Pancreas (tissue), 10 donors: ENCODE measurements at regions not wholly inside any gene's neighbourhood (a gene's known extent, or its start where the extent isn't known, plus 50 kb on each side); places are given as distances from the start of the nearest gene placed in this dataset.
"Not testable (repeated sequence)": the region's sequence is repeated elsewhere in the genome, so short reads cannot be mapped to it uniquely, and the experiment has no call there.

Experiments used
- ATAC-seq, 4 donors: fragments of 200-7000 bp; cut with Tn5 transposase; one replicate each; pipeline versions ENCODE4 v1.8.0 to v1.9.1; 2020; ENCODE audit warnings: mild to moderate bottlenecking in 4 of 4, moderate library complexity in 4 of 4
- DNase-seq, 6 donors: peaks; one replicate each; pipeline ENCODE4 v3.0.0-alpha.2; 2020
- FAIRE-seq: peaks from 2 replicates; lab custom pipeline; 2012; peaks lifted over from hg19 to GRCh38; lab: Jason Lieb, UNC
- H3K27ac ChIP-seq, 4 donors: fragments of 200-600 bp; sonication (generic); 1 replicate in 3 of 4; 2 replicates in 1 of 4; pipeline versions ENCODE4 v1.5.0 to v1.8.0; 2020
- H3K27me3 ChIP-seq, 4 donors: fragments of 200-600 bp; one replicate each; pipeline ENCODE4 v1.8.0; 2021
- H3K36me3 ChIP-seq, 3 donors: fragments of 200-600 bp; sonication (generic) in 1 of 3; one replicate each; pipeline versions ENCODE4 v1.5.0 to v1.8.0; 2020 to 2021
- H3K4me1 ChIP-seq, 3 donors: fragments of 200-600 bp; one replicate each; pipeline ENCODE4 v1.8.0; 2021
- H3K4me3 ChIP-seq, 4 donors: fragments of 200-600 bp; sonication (generic) in 2 of 4; one replicate each; pipeline versions ENCODE4 v1.5.0 to v1.8.0; 2020 to 2021
- H3K9me3 ChIP-seq, 4 donors: fragments of 200-600 bp; one replicate each; pipeline ENCODE4 v1.8.0; 2021
- WGBS, 2 donors: extraction: QIAGEN DNeasy Blood & Tissue Kit; methylation state at CpG; one replicate each; pipeline ENCODE4 v1.1.7; 2013; 5-methylcytosine and 5-hydroxymethylcytosine counted together
- intact Hi-C, 3 donors: fragments of 100-400 bp; cut with DNase I; formaldehyde crosslinking; loops; one replicate each; pipeline versions ENCODE4 v1.11.1 to v1.14.2; 2022
- TF ChIP-seq, protein P1 (sequence below), 4 donors: fragments of 200-600 bp; sonication (generic) in 3 of 4; IDR thresholded peaks; one replicate each; pipeline versions ENCODE4 v1.5.0 to v1.8.0; 2021; ENCODE audit warnings: antibody characterized with exemption in 4 of 4
- donor health status: healthy with polysubstance abuse.
- donor health status: DM: no; HTN: no; CAD: no; lungs with moderate emphysema.
- donor health status: DM: no; HTN: no; CAD: no.
- donor health status: control.
- donor health status: control.
- donor health status: Bipolar disorder and iron deficiency.
- donor health status: DM: yes; HTN: yes; CAD: no.
- donor health status: DM: no; HTN: no; CAD: no.
- donor health status: DM: no; HTN: no; CAD: no.
- donor health status: DM: yes; HTN: yes; CAD: no.

DNA sequence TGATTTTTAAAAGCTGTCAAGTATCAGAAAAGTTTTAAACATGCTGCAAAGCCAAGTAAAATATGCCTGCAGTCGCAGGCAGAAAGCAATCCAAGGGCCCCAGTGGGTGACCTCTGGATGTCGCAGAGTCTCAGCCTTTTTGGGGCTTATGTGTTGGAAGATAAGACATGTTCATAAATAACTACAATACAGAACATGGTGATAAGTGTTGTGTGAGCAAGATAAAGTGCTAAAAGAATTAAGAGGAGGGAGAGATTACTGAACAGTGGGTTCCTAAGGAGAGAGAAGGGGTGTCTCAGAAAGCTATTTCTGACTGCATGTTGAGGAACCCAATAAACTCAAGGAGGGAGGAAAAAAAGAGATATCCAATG is 78.9 kb upstream of the ADRB2 start:
- WGBS, 2 donors: 49 to 60% methylated on average over 2 of the region's 2 CpGs
- H3K4me1 ChIP-seq: no peaks in the 10 kb centered on the region
- no peak overlapping the region for H3K4me3 ChIP-seq
- TF ChIP-seq, protein P1, sequence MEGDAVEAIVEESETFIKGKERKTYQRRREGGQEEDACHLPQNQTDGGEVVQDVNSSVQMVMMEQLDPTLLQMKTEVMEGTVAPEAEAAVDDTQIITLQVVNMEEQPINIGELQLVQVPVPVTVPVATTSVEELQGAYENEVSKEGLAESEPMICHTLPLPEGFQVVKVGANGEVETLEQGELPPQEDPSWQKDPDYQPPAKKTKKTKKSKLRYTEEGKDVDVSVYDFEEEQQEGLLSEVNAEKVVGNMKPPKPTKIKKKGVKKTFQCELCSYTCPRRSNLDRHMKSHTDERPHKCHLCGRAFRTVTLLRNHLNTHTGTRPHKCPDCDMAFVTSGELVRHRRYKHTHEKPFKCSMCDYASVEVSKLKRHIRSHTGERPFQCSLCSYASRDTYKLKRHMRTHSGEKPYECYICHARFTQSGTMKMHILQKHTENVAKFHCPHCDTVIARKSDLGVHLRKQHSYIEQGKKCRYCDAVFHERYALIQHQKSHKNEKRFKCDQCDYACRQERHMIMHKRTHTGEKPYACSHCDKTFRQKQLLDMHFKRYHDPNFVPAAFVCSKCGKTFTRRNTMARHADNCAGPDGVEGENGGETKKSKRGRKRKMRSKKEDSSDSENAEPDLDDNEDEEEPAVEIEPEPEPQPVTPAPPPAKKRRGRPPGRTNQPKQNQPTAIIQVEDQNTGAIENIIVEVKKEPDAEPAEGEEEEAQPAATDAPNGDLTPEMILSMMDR (IDR thresholded peaks at IDR 0.05): no peak
- H3K27me3 ChIP-seq: no peaks in the 10 kb centered on the region
- no peaks in the 10 kb centered on the region for H3K36me3 ChIP-seq
- DNase-seq: no peak
- ATAC-seq: no peak
- intact Hi-C loops: no loop called here
- FAIRE-seq: no peak
- H3K9me3 ChIP-seq: no peaks in the 10 kb centered on the region
- H3K27ac ChIP-seq: no peak overlapping the region

DNA sequence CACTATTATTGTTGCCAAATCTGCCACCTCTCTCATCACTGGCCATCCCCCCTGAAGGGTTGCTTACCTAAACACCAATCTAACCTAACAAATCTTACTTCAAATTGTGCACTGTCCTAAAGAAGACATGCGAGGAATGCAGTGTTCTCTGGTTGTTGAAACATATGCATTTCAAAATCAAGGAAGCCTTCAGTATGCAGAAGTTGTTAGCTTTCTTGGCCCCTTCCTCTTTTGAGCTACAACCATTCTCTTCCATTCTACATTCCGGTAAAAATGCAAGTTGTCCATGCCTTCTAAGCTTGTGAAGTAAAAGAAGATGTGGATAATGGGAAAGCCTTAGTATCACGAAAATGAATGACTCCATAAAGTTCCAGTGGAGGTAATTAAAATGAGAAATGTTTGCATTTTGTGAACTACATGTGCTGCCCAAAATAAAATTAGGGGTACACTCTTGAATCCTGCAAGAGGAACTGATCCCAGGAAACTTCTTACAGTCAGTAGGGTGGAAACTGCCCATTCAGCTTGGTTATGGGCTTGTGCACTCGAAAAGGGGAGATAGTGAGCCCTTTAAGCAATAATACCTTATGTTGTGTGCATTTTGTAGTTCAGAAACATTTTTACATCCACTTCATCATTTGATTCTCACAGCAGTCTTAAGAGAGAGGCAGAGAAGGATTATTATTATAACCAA is 77.6 kb upstream of the ADRB2 start:
- intact Hi-C loops: no loop called here
- DNase-seq (no peak), FAIRE-seq (no peak), ATAC-seq (peak in 1 of 4 donors; percentile 38)
- H3K9me3 ChIP-seq: no peaks in the 10 kb centered on the region
- no peak overlapping the region for H3K27ac ChIP-seq
- H3K36me3 ChIP-seq: no peaks in the 10 kb centered on the region
- TF ChIP-seq, protein P1 (IDR thresholded peaks at IDR 0.05): no peak
- no peak overlapping the region for H3K4me3 ChIP-seq
- 70 to 75% methylated on average over 4 of the region's 4 CpGs for whole genome bisulfite sequencing, 2 donors
- no peaks in the 10 kb centered on the region for H3K4me1 ChIP-seq
- no peaks in the 10 kb centered on the region for H3K27me3 ChIP-seq

DNA sequence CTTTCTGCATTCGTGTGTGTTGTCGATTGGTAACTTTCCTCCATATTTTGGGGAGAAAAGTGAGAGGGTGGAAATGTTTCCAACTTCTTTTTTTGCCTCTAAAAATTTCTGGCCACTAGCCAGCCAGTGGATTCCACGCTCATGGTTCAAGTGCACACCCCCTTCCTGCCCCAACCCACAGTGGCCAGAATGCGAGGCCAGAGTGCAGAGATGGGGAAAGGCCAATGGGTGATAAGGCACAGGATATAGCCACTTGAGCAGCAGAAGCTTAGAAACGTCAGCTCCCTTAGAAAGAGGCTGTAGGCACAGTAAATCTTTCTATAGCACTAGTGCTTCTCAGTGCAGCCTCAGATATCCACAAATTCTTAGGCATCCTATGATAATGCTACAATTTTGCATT is 75.8 kb upstream of the ADRB2 start:
- Histone ChIP-seq H3K9me3 (no peaks in the 10 kb centered on the region), H3K27me3 (no peaks in the 10 kb centered on the region), H3K4me1 (no peaks in the 10 kb centered on the region), H3K36me3 (no peaks in the 10 kb centered on the region), H3K27ac (no peak overlapping the region), H3K4me3 (no peak overlapping the region)
- no peak for ATAC-seq
- no peak for FAIRE-seq
- intact Hi-C loops: no loop called here
- TF ChIP-seq, protein P1 (IDR thresholded peaks at IDR 0.05): no peak
- 68 to 72% methylated on average over 5 of the region's 5 CpGs for WGBS, 2 donors
- DNase-seq: no peak

DNA sequence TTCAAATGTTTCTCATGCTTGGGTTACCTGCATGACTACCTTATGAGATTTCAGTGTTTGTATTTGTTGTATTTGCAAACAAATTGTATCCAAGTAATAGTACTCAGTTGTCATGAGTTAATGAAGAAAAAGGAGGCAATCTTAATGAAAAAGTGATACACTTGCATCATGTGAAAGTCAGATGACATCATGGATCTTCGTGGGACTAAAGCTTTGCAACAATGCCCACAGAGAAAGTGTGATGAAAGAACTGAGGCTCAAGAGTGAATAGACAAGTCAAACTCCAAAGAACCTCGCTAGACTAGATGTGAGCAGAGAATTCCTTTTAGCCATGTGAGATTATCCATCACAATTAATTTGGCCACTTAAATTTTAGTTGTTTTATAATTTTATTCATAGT is 75.4 kb upstream of the ADRB2 start:
- H3K4me3 ChIP-seq: no peak overlapping the region
- no peaks in the 10 kb centered on the region for H3K4me1 ChIP-seq
- H3K27ac ChIP-seq: no peak overlapping the region
- no peaks in the 10 kb centered on the region for H3K36me3 ChIP-seq
- intact Hi-C loops: no loop called here
- FAIRE-seq (no peak), DNase-seq (no peak), ATAC-seq (no peak)
- H3K27me3 ChIP-seq: no peaks in the 10 kb centered on the region
- no peaks in the 10 kb centered on the region for H3K9me3 ChIP-seq
- TF ChIP-seq, protein P1 (IDR thresholded peaks at IDR 0.05): no peak
- 56 to 60% methylated on average over 2 of the region's 2 CpGs for WGBS, 2 donors

DNA sequence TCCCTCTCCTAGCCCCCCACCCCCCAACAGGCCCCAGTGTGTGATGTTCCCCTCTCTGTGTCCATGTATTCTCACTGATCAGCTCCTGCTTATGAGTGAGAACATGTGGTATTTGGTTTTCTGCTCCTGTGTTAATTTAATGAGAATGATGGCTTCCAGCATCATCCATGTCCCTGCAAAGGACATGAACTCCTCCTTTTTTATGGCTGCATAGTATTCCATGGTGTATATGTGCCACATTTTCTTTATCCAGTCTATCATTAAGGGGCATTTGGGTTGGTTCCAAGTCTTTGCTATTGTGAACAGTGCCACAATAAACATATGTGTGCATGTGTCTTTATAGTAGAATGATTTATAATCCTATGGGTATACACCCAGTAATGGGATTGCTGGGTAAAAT is 74.0 kb upstream of the ADRB2 start:
- DNase-seq, FAIRE-seq, H3K4me3 ChIP-seq, H3K36me3 ChIP-seq, H3K4me1 ChIP-seq, H3K27ac ChIP-seq, ATAC-seq, H3K9me3 ChIP-seq, H3K27me3 ChIP-seq, intact Hi-C loops: not testable (repeated sequence)
